IMR-90 (cell line): ENCODE measurements at regions not wholly inside any gene's neighbourhood (a gene's known extent, or its start where the extent isn't known, plus 50 kb on each side); places are given as distances from the start of the nearest gene placed in this dataset.
"Not testable (repeated sequence)": the region's sequence is repeated elsewhere in the genome, so short reads cannot be mapped to it uniquely, and the experiment has no call there.

Experiments used
- ATAC-seq: fragments of 200-7000 bp; cut with Tn5 transposase; 2 replicates; pipeline ENCODE4 v1.9.1; 2020; ENCODE audit warnings: low read depth, mild to moderate bottlenecking, moderate library complexity
- BruUV-seq: library from RNA; stranded (reverse); fragments of 400-500 nt; replicated peaks from 2 replicates; lab custom pipeline; 2021; lab: Mats Ljungman, UMichigan
- CTCF ChIA-PET: fragments of 300-600 bp; formaldehyde crosslinking; extraction: SDS; loops from one replicate; lab custom pipeline; 2021; ENCODE audit warnings: antibody characterized with exemption; lab: Yijun Ruan, JAX
- POLR2A ChIA-PET: fragments of 300-600 bp; sonication (Branson Sonifier 250); formaldehyde crosslinking; loops from one replicate; lab custom pipeline; 2022; ENCODE audit warnings: antibody characterized with exemption; ENCODE audit not compliant: unreplicated experiment; lab: Charles Lee
- DNase-seq: peaks from one replicate; pipeline ENCODE4 v3.0.0; 2013
- H2AFZ ChIP-seq: replicated peaks from 2 replicates; pipeline ENCODE3; 2013; ENCODE audit warnings: low read length, mild to moderate bottlenecking; ENCODE audit not compliant: poor library complexity
- H2AK5ac ChIP-seq: 2 replicates; pipeline ENCODE4 v1.6.1; 2013; ENCODE audit warnings: low read depth, low read length, inconsistent platforms
- H2AK9ac ChIP-seq: replicated peaks from 2 replicates; pipeline ENCODE3; 2013; ENCODE audit warnings: mild to moderate bottlenecking, low read depth, low read length, moderate library complexity; ENCODE audit not compliant: poor library complexity
- H2BK120ac ChIP-seq: 2 replicates; pipeline ENCODE4 v1.6.1; 2013; ENCODE audit warnings: low read depth, low read length, inconsistent platforms
- H2BK15ac ChIP-seq: 3 replicates; pipeline ENCODE4 v1.6.1; 2013; ENCODE audit warnings: low read depth, low read length, inconsistent platforms
- H2BK20ac ChIP-seq: 2 replicates; pipeline ENCODE4 v1.6.1; 2013; ENCODE audit warnings: low read depth, mild to moderate bottlenecking, inconsistent platforms, low read length, moderate library complexity
- H2BK5ac ChIP-seq: 2 replicates; pipeline ENCODE4 v1.6.1; 2013; ENCODE audit warnings: mild to moderate bottlenecking, low read depth, low read length, inconsistent platforms; ENCODE audit not compliant: poor library complexity, severe bottlenecking
- H3K14ac ChIP-seq: replicated peaks from 2 replicates; pipeline ENCODE4 v1.6.1; 2013; ENCODE audit warnings: low read depth, low read length, inconsistent platforms
- H3K18ac ChIP-seq: 2 replicates; pipeline ENCODE4 v1.6.1; 2013; ENCODE audit warnings: low read depth, low read length, control low read depth
- H3K23ac ChIP-seq: 2 replicates; pipeline ENCODE4 v1.6.1; 2013; ENCODE audit warnings: low read depth, low read length, inconsistent platforms
- H3K27ac ChIP-seq: 2 replicates; pipeline ENCODE4 v1.5.1; 2013; ENCODE audit warnings: mild to moderate bottlenecking, control low read depth, low read length; ENCODE audit not compliant: insufficient read depth
- H3K27me3 ChIP-seq: 2 replicates; pipeline ENCODE4 v1.6.1; 2013; ENCODE audit warnings: low read length; ENCODE audit not compliant: control insufficient read depth, insufficient read depth
- H3K36me3 ChIP-seq: 2 replicates; pipeline ENCODE4 v1.6.1; 2013; ENCODE audit warnings: low read length, mixed read lengths; ENCODE audit not compliant: control insufficient read depth, insufficient read depth
- H3K4ac ChIP-seq: 2 replicates; pipeline ENCODE4 v1.6.1; 2013; ENCODE audit warnings: low read depth, low read length, inconsistent platforms
- H3K4me1 ChIP-seq: 2 replicates; pipeline ENCODE4 v1.6.1; 2013; ENCODE audit warnings: low read length, mixed read lengths; ENCODE audit not compliant: control insufficient read depth, insufficient read depth
- H3K4me2 ChIP-seq: 2 replicates; pipeline ENCODE4 v1.6.1; 2013; ENCODE audit warnings: low read depth, mild to moderate bottlenecking, control low read depth, low read length, moderate library complexity
- H3K4me3 ChIP-seq: 2 replicates; pipeline ENCODE4 v1.5.1; 2013; ENCODE audit warnings: low read depth, mild to moderate bottlenecking, control low read depth, low read length, moderate library complexity; ENCODE audit not compliant: insufficient read depth
- H3K56ac ChIP-seq: 2 replicates; pipeline ENCODE4 v1.6.1; 2013; ENCODE audit warnings: low read length, inconsistent platforms; ENCODE audit not compliant: insufficient read depth; ENCODE audit errors: extremely low read depth
- H3K79me1 ChIP-seq, 2 experiments: 2 replicates each; pipeline ENCODE4 v1.6.1; 2013; ENCODE audit warnings: low read length in 2 of 2, inconsistent platforms in 1 of 2, low read depth in 1 of 2
- H3K9ac ChIP-seq: 2 replicates; pipeline ENCODE4 v1.6.1; 2013; ENCODE audit warnings: low read depth, low read length, control low read depth
- H3K9me1 ChIP-seq: 2 replicates; pipeline ENCODE4 v1.6.1; 2013; ENCODE audit warnings: low read length, inconsistent platforms; ENCODE audit not compliant: insufficient read depth
- H3K9me3 ChIP-seq: 2 replicates; pipeline ENCODE4 v1.6.1; 2013; ENCODE audit warnings: low read length; ENCODE audit not compliant: control insufficient read depth, insufficient read depth
- H4K20me1 ChIP-seq: 2 replicates; pipeline ENCODE4 v1.6.1; 2013; ENCODE audit warnings: low read length, inconsistent platforms; ENCODE audit not compliant: insufficient read depth
- H4K5ac ChIP-seq: 2 replicates; pipeline ENCODE4 v1.6.1; 2013; ENCODE audit warnings: mild to moderate bottlenecking, low read depth, low read length, control low read depth
- H4K8ac ChIP-seq, 2 experiments: 2 replicates each; pipeline ENCODE4 v1.6.1; 2013; ENCODE audit warnings: low read depth in 2 of 2, low read length in 2 of 2, control low read depth in 1 of 2, inconsistent platforms in 1 of 2
- H4K91ac ChIP-seq: 2 replicates; pipeline ENCODE4 v1.6.1; 2013; ENCODE audit warnings: low read depth, low read length, inconsistent platforms; ENCODE audit not compliant: insufficient read depth
- WGBS, 2 experiments: methylation state at CpG; one replicate each; pipeline versions ENCODE4 v1.1.5 to v1.1.7; 2013; ENCODE audit warnings: missing lambda C conversion rate in 2 of 2; ENCODE audit not compliant: insufficient read length in 1 of 2; ENCODE audit errors: extremely low coverage in 2 of 2; 5-methylcytosine and 5-hydroxymethylcytosine counted together
- dilution Hi-C: fragments of 300-500 bp; cut with HindIII; formaldehyde crosslinking; loops from one replicate; pipeline ENCODE4 v1.14.3; 2018; ENCODE audit warnings: low sequenced_read_pairs; ENCODE audit not compliant: unreplicated experiment
- in situ Hi-C: fragments of 300-500 bp; cut with MboI; formaldehyde crosslinking; loops from 3 replicates; pipeline ENCODE4 v1.14.3; 2019; ENCODE audit warnings: low sequenced_read_pairs, inconsistent platforms, mixed read lengths
- intact Hi-C: fragments of 100-400 bp; cut with micrococcal nuclease; formaldehyde crosslinking; loops from 2 replicates; pipeline ENCODE4 v1.10.0; 2022

DNA sequence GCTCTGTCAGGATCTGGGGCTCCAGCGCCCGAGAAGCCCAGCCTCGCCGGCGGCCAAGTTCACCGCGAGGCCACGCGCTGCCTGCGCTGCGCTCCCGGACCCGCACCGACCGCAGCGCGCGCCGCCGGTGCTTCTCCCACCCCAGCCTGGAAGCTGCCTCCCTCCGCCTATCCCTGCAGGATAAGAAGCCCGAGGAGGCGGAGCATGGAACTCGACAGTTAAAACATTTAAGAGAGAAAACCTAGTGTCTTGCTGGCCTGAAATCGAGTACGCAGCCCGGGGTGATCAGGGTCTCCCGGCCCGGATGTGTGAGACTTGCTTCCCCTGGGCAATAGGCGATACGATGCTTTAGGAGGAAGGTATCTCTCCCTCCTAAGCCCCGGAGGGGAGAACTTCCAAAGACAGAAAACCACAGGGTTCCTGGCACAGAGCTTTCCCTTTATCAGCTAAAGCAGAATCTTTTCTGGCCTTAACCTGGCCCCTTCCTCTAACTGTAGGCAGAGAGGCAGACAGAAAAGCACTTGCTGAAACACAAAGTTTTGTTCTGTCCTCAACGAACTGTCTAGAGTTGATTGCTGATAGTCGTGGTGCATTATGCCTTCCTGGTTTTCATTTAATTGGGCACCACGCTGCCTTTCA lies 163.5 kb upstream of the PLGLB2 start:
- H3K79me1 ChIP-seq, H4K5ac ChIP-seq, H3K4ac ChIP-seq, H3K4me1 ChIP-seq, H4K8ac ChIP-seq, ATAC-seq, H3K36me3 ChIP-seq, H3K14ac ChIP-seq, H2AK9ac ChIP-seq, H3K4me3 ChIP-seq, H2BK20ac ChIP-seq, H3K9me1 ChIP-seq, H3K27ac ChIP-seq, H4K91ac ChIP-seq, H3K9me3 ChIP-seq, H2AFZ ChIP-seq, H2BK15ac ChIP-seq, H3K4me2 ChIP-seq, H3K56ac ChIP-seq, CTCF ChIA-PET, POLR2A ChIA-PET, in situ Hi-C loops, H3K18ac ChIP-seq, H2BK5ac ChIP-seq, H2BK120ac ChIP-seq, H3K23ac ChIP-seq, DNase-seq, H2AK5ac ChIP-seq, intact Hi-C loops, dilution Hi-C loops, H3K27me3 ChIP-seq, H4K20me1 ChIP-seq, H3K9ac ChIP-seq: not testable (repeated sequence)
- 43% methylated on average over 5 of the region's 35 CpGs; no CpG with 5 or more reads in 1 of the 2 experiments for WGBS, 2 experiments
- BruUV-seq, result TSS peak; percentile 26

DNA sequence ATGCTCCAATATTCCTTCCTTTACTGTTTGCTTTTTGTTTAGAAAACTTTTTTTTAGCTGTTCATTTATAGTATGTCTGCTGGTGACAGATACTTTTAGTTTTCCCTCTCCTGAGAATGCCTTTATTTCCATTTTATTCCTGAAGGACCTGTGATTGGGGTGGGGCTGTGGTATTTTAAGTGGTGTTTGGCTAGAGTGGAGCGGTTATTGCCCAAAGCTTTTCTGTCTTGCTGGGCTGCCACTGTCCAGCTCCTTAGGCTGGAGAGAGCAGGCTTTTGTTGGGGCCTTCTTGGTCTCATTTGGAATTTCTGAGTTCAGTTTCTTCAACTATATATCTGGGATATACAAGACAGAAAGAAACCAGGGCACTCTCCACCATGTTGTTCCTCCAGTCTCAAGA lies 160.0 kb upstream of the PLGLB2 start:
- H3K79me1 ChIP-seq, H3K23ac ChIP-seq, H3K18ac ChIP-seq, H4K5ac ChIP-seq, H3K4me2 ChIP-seq, H3K14ac ChIP-seq, ATAC-seq, H2AFZ ChIP-seq, dilution Hi-C loops, BruUV-seq, H4K91ac ChIP-seq, H3K27me3 ChIP-seq, H3K9ac ChIP-seq, intact Hi-C loops, H3K4me3 ChIP-seq, POLR2A ChIA-PET, H2BK15ac ChIP-seq, DNase-seq, H3K9me3 ChIP-seq, H2BK5ac ChIP-seq, H4K20me1 ChIP-seq, H2BK120ac ChIP-seq, H2BK20ac ChIP-seq, H3K4ac ChIP-seq, H3K56ac ChIP-seq, H3K36me3 ChIP-seq, CTCF ChIA-PET, H3K9me1 ChIP-seq, H2AK5ac ChIP-seq, H4K8ac ChIP-seq, H3K27ac ChIP-seq, H3K4me1 ChIP-seq, in situ Hi-C loops, H2AK9ac ChIP-seq: not testable (repeated sequence)
- WGBS, 2 experiments, result no CpG with 5 or more reads among the region's 1 CpG
